Esophagus squamous epithelium (tissue), 5 donors: ENCODE measurements at regions not wholly inside any gene's neighbourhood (a gene's known extent, or its start where the extent isn't known, plus 50 kb on each side); places are given as distances from the start of the nearest gene placed in this dataset.

Experiments
- DNase-seq: peaks from one replicate; lab custom pipeline; 2025; lab: John Stamatoyannopoulos, UW
- H3K27ac ChIP-seq, 4 donors: fragments of 200-600 bp; sonication (generic); one replicate each; pipeline ENCODE4 v1.5.1; 2016 to 2019; ENCODE audit warnings: mild to moderate bottlenecking in 1 of 4
- H3K27me3 ChIP-seq, 4 donors: fragments of 200-600 bp; sonication (generic); 1 replicate in 3 of 4; 2 replicates in 1 of 4; pipeline versions ENCODE4 v1.5.1 to v1.6.0; 2017 to 2021; ENCODE audit warnings: antibody characterized with exemption in 1 of 4
- H3K36me3 ChIP-seq, 3 donors: fragments of 200-600 bp; sonication (generic); one replicate each; pipeline ENCODE4 v1.5.1; 2016 to 2019
- H3K4me1 ChIP-seq, 3 donors: fragments of 200-600 bp; sonication (generic); one replicate each; pipeline ENCODE4 v1.5.1; 2017 to 2019
- H3K4me3 ChIP-seq, 4 donors: fragments of 200-600 bp; sonication (generic); 1 replicate in 3 of 4; 2 replicates in 1 of 4; pipeline ENCODE4 v1.5.1; 2016 to 2019; ENCODE audit warnings: mild to moderate bottlenecking in 2 of 4, moderate library complexity in 1 of 4
- H3K9me3 ChIP-seq, 3 donors: fragments of 200-600 bp; sonication (generic); one replicate each; pipeline ENCODE4 v1.5.1; 2016 to 2019
- POLR2A ChIP-seq, 4 donors: fragments of 450-650 bp; IDR thresholded peaks; one replicate each; pipeline ENCODE4 v1.6.1; 2017; ENCODE audit warnings: antibody characterized with exemption in 4 of 4, mild to moderate bottlenecking in 4 of 4, moderate library complexity in 3 of 4
- WGBS, 2 donors: methylation state at CpG; one replicate each; pipeline ENCODE4 v1.1.5; 2018; 5-methylcytosine and 5-hydroxymethylcytosine counted together
- intact Hi-C: fragments of 100-400 bp; cut with DNase I; formaldehyde crosslinking; loops from one replicate; pipeline ENCODE4 v1.15.0; 2022
- TF ChIP-seq, protein P1 (sequence below), 6 experiments: fragments of 450-650 bp in 4 of 6; fragments of 200-600 bp in 2 of 6; sonication (generic) in 2 of 6; IDR thresholded peaks; one replicate each; pipeline ENCODE4 v1.5.1; 2016 to 2019; ENCODE audit warnings: antibody characterized with exemption in 6 of 6, mild to moderate bottlenecking in 4 of 6, moderate library complexity in 4 of 6
- donor health status: DM: yes; HTN: yes; CAD: no.

DNA sequence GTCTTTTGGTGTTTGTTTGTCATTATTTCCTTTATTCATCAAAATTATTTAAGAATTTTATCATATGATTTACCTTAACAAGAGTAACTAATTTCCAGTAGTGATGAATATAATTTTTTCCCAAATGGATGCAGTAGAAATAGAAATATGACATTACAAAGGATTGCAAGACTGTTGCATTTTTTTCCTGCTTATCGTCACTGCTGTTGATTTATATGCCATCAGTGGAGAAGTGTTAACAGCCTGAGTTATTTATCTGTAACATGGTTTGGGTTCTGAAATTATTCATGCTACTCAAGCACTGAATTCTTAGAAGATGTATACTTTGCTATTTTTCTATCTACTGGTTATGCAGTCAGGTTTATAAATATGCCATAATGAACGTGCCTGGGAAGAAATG lies 68.6 kb downstream of the TMEM100 start:
- no peak for DNase-seq
- no peaks in the 10 kb centered on the region for H3K9me3 ChIP-seq
- 43 to 60% methylated on average over 2 of the region's 2 CpGs for WGBS, 2 donors
- no peak for TF ChIP-seq POLR2A (IDR thresholded peaks at IDR 0.05)
- TF ChIP-seq, protein P1, sequence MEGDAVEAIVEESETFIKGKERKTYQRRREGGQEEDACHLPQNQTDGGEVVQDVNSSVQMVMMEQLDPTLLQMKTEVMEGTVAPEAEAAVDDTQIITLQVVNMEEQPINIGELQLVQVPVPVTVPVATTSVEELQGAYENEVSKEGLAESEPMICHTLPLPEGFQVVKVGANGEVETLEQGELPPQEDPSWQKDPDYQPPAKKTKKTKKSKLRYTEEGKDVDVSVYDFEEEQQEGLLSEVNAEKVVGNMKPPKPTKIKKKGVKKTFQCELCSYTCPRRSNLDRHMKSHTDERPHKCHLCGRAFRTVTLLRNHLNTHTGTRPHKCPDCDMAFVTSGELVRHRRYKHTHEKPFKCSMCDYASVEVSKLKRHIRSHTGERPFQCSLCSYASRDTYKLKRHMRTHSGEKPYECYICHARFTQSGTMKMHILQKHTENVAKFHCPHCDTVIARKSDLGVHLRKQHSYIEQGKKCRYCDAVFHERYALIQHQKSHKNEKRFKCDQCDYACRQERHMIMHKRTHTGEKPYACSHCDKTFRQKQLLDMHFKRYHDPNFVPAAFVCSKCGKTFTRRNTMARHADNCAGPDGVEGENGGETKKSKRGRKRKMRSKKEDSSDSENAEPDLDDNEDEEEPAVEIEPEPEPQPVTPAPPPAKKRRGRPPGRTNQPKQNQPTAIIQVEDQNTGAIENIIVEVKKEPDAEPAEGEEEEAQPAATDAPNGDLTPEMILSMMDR (IDR thresholded peaks at IDR 0.05), result no peak
- H3K4me1 ChIP-seq, result no peaks in the 10 kb centered on the region
- intact Hi-C loops, result no loop called here
- no peaks in the 10 kb centered on the region for H3K36me3 ChIP-seq
- H3K27me3 ChIP-seq, result peaks cover 0 to under 1% (median 0%) of the 10 kb centered on the region in 4 donors
- H3K4me3 ChIP-seq, result no peak overlapping the region
- H3K27ac ChIP-seq, result no peak overlapping the region

DNA sequence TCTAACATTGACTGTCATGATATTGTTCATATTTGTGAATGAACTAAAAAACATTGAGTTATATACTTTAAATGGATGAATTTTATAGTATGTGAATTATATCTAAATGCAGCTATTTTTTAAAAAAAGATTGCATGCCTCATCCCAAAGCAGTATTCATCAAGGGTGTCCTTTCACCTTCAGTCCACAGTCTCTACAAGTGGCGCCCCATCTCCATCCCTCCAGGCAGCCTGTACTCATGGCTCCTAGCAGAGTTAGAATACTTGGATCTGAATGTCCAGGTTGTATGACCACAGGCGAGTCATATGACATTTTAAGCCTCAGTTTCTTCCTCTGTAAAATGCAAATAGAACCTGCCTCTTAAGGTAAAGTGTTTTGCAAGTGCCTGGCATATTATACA lies 69.8 kb downstream of the TMEM100 start:
- Histone ChIP-seq H3K4me1 (no peaks in the 10 kb centered on the region), H3K4me3 (no peak overlapping the region), H3K27ac (no peak overlapping the region), H3K9me3 (no peaks in the 10 kb centered on the region), H3K27me3 (no peaks in the 10 kb centered on the region), H3K36me3 (no peaks in the 10 kb centered on the region)
- 53 to 68% methylated on average over 2 of the region's 2 CpGs for WGBS, 2 donors
- intact Hi-C loops, result no loop called here
- TF ChIP-seq, protein P1 (IDR thresholded peaks at IDR 0.05), result no peak
- no peak for TF ChIP-seq POLR2A (IDR thresholded peaks at IDR 0.05)
- DNase-seq, result no peak

DNA sequence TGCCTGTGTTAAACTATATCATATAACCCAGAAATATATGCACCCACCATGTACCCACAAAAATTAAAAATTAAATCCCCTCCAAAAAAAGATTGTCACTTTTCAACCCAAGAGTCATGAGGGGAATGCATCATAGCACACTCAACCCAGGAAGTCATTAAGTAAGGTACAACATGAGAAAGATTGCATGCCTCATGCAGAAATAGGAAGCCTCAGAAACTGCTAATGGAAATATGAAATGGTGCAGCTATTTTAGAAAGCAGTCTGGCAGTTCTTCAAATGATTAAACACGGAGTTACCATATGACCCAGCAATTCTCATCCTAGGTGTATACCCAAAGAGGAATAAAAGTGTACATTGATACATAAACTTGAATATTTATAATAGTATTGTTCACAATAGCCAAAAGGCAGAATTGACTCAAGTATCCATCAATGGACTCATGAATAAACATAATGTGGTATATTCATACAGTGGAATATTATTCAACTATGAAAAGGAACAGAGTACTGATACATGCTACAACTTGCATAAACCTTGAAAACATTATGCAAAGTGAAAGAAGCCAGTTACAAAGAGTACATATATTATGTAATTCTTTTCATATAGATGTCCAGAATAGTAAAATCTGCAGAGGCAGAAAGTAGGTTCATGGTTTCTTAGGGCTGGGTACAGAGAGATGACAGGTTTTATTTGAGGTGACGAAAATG lies 70.4 kb downstream of the TMEM100 start:
- intact Hi-C loops, result no loop called here
- H3K27ac ChIP-seq, result no peak overlapping the region
- TF ChIP-seq, protein P1 (IDR thresholded peaks at IDR 0.05), result no peak
- no peak for TF ChIP-seq POLR2A (IDR thresholded peaks at IDR 0.05)
- H3K4me1 ChIP-seq, result no peaks in the 10 kb centered on the region
- no peak overlapping the region for H3K4me3 ChIP-seq
- 72 to 76% methylated on average over 2 of the region's 2 CpGs for WGBS, 2 donors
- H3K27me3 ChIP-seq, result no peaks in the 10 kb centered on the region
- H3K9me3 ChIP-seq, result no peaks in the 10 kb centered on the region
- no peaks in the 10 kb centered on the region for H3K36me3 ChIP-seq
- no peak for DNase-seq

DNA sequence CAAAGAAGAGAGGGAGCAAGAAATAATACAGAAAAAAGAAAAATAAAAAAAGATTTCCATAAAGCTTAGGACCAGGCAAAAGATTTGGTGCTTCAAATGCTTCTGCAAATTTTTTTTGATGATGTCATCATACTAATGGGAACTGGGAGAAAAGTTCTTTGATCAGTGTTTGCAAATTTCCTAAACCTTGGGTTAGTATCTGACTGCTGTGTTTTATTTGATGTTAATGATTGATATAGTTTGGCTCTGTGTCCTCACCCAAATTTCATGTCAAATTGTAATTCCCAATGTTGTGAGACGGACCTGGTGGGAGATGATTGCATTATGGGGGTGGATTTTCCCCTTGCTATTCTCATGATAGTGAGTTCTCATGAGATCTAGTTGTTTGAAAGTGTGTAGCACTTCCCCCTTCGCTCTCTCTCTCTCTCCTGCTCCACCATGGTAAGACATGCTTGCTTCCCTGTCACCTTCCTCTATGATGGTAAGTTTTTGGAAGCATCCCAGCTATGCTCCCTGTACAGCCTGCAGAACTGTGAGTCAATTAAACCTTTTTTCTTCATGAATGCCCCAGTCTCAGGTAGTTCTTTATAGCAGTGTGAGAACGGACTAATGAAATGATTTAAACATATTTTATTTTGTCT lies 72.6 kb downstream of the TMEM100 start:
- intact Hi-C loops, result no loop called here
- WGBS, 2 donors, result 58 to 82% methylated on average over 3 of the region's 3 CpGs
- Histone ChIP-seq H3K4me3 (no peak overlapping the region), H3K27me3 (no peaks in the 10 kb centered on the region), H3K36me3 (no peaks in the 10 kb centered on the region), H3K9me3 (no peaks in the 10 kb centered on the region), H3K27ac (no peak overlapping the region), H3K4me1 (no peaks in the 10 kb centered on the region)
- DNase-seq, result no peak
- TF ChIP-seq, protein P1 (IDR thresholded peaks at IDR 0.05), result no peak
- no peak for TF ChIP-seq POLR2A (IDR thresholded peaks at IDR 0.05)

DNA sequence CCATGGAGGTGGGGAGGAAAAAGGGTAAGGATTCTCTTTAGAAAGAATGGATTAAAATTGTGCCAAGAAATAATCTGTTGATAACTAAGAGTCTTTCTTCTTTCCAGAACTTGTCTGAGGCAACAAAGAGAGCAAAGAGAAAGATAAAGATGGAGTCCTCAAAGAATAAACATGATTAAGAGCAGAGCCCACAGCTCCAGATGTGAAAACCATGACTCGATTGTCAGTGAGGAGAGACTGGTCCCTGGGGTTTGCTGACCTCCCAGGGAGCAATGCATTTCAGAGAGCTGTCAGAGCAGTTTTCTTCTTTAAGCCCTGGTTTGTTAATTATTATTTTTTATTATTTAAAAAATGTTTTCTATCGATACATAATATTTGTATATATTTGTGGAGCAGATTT lies 74.6 kb downstream of the TMEM100 start:
- no peak overlapping the region for H3K4me3 ChIP-seq
- WGBS, 2 donors, result 26 to 34% methylated on average over 2 of the region's 2 CpGs
- H3K36me3 ChIP-seq, result no peaks in the 10 kb centered on the region
- H3K4me1 ChIP-seq, result no peaks in the 10 kb centered on the region
- no peaks in the 10 kb centered on the region for H3K27me3 ChIP-seq
- TF ChIP-seq, protein P1 (IDR thresholded peaks at IDR 0.05), result no peak
- no peak for TF ChIP-seq POLR2A (IDR thresholded peaks at IDR 0.05)
- intact Hi-C loops, result no loop called here
- H3K27ac ChIP-seq, result no peak overlapping the region
- H3K9me3 ChIP-seq, result no peaks in the 10 kb centered on the region
- DNase-seq, result no peak
